Gastroesophageal sphincter (tissue), 3 donors: ENCODE measurements at regions not wholly inside any gene's neighbourhood (a gene's known extent, or its start where the extent isn't known, plus 50 kb on each side); places are given as distances from the start of the nearest gene placed in this dataset.

Source experiments
- CTCF ChIP-seq, 4 experiments: fragments of 200-600 bp in 2 of 4; fragments of 450-650 bp in 2 of 4; sonication (generic) in 1 of 4; IDR thresholded peaks; one replicate each; pipeline ENCODE4 v1.5.1; 2017 to 2019; ENCODE audit warnings: antibody characterized with exemption in 4 of 4, mild to moderate bottlenecking in 2 of 4, moderate library complexity in 2 of 4
- EP300 ChIP-seq: sonication (generic); formaldehyde crosslinking; IDR thresholded peaks from one replicate; pipeline ENCODE4 v1.6.1; 2017; ENCODE audit warnings: antibody characterized with exemption, mild to moderate bottlenecking
- POLR2A ChIP-seq, 2 donors: fragments of 450-650 bp; IDR thresholded peaks; one replicate each; pipeline ENCODE4 v1.6.1; 2017; ENCODE audit warnings: antibody characterized with exemption in 2 of 2, mild to moderate bottlenecking in 2 of 2, moderate library complexity in 1 of 2
- POLR2AphosphoS5 ChIP-seq: sonication (generic); formaldehyde crosslinking; IDR thresholded peaks from one replicate; pipeline ENCODE4 v1.6.1; 2017; ENCODE audit warnings: antibody characterized with exemption

DNA sequence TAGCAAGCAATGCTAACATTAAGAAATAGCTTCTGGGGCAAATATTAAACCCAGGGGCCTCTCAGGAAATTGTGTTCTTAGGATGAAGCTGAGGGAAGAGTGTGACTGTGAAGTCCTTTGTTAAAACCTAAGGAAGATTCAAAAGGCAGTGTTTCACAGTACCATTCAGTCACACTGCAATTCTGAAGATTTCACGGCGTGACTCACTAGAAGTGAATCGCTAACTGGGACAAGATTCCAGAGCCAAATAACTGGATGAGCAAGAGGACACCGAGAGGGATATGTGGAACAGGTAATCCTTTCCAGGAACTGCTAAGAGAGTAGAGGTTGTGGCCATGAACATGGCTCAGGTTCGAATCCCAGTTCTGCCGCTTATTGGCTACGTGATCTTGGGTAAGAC, 61.8 kb upstream of the SMAD3 start:
- TF ChIP-seq POLR2A (IDR thresholded peaks at IDR 0.05) = no peak
- TF ChIP-seq CTCF (IDR thresholded peaks at IDR 0.05) = no peak
- no peak for TF ChIP-seq EP300
- TF ChIP-seq POLR2AphosphoS5 = no peak
